Activated CD4-positive, alpha-beta T cell treated with anti-CD3 and anti-CD28 coated beads, Interleukin-2, amount 10 ng/mL, durations not matched to agents 24 days and 14 days (primary cell): ENCODE measurements at regions not wholly inside any gene's neighbourhood (a gene's known extent, or its start where the extent isn't known, plus 50 kb on each side); places are given as distances from the start of the nearest gene placed in this dataset.

Experiments
- DNase-seq: peaks from one replicate; pipeline ENCODE4 v3.0.0; 2022
- H3K27ac Mint-ChIP-seq: one replicate; pipeline ENCODE4 v1.8.0; 2022; ENCODE audit warnings: mild to moderate bottlenecking, mixed read lengths
- H3K27me3 Mint-ChIP-seq: one replicate; pipeline ENCODE4 v1.8.0; 2022; ENCODE audit warnings: mixed read lengths
- H3K36me3 Mint-ChIP-seq: one replicate; pipeline ENCODE4 v1.8.0; 2022; ENCODE audit warnings: low read depth, mild to moderate bottlenecking, mixed read lengths
- H3K4me1 Mint-ChIP-seq: one replicate; pipeline ENCODE4 v1.8.0; 2021; ENCODE audit warnings: mixed read lengths
- H3K4me3 Mint-ChIP-seq: one replicate; pipeline ENCODE4 v1.8.0; 2022; ENCODE audit warnings: mild to moderate bottlenecking, moderate library complexity, mixed read lengths
- H3K9me3 Mint-ChIP-seq: one replicate; pipeline ENCODE4 v1.8.0; 2021; ENCODE audit warnings: mixed read lengths
- intact Hi-C: fragments of 100-400 bp; cut with micrococcal nuclease; formaldehyde crosslinking; loops from one replicate; pipeline ENCODE4 v1.15.1; 2023

GRCh38 chr3:164927728-164928127 is 150.6 kb downstream of the SI start:
- peaks cover 9% of the 10 kb centered on the region for H3K9me3 Mint-ChIP-seq
- no peak overlapping the region for H3K4me3 Mint-ChIP-seq
- no peak for DNase-seq
- intact Hi-C loops, result no loop called here
- no peaks in the 10 kb centered on the region for H3K27me3 Mint-ChIP-seq
- H3K4me1 Mint-ChIP-seq, result no peaks in the 10 kb centered on the region
- H3K27ac Mint-ChIP-seq, result no peak overlapping the region
- no peaks in the 10 kb centered on the region for H3K36me3 Mint-ChIP-seq

GRCh38 chr3:164918905-164919304 is 159.4 kb downstream of the SI start:
- intact Hi-C loops, result no loop called here
- no peaks in the 10 kb centered on the region for H3K4me1 Mint-ChIP-seq
- no peaks in the 10 kb centered on the region for H3K27me3 Mint-ChIP-seq
- H3K9me3 Mint-ChIP-seq, result no peaks in the 10 kb centered on the region
- H3K36me3 Mint-ChIP-seq, result no peaks in the 10 kb centered on the region
- H3K4me3 Mint-ChIP-seq, result no peak overlapping the region
- DNase-seq, result no peak
- H3K27ac Mint-ChIP-seq, result no peak overlapping the region

GRCh38 chr3:164912916-164913315 is 165.4 kb downstream of the SI start:
- Mint-ChIP-seq H3K27ac (no peak overlapping the region), H3K4me3 (no peak overlapping the region), H3K27me3 (no peaks in the 10 kb centered on the region), H3K9me3 (peaks cover 5% of the 10 kb centered on the region), H3K4me1 (no peaks in the 10 kb centered on the region), H3K36me3 (no peaks in the 10 kb centered on the region)
- DNase-seq, result no peak
- intact Hi-C loops, result no loop called here

GRCh38 chr3:164903820-164904451 is 174.4 kb downstream of the SI start:
- no peaks in the 10 kb centered on the region for H3K27me3 Mint-ChIP-seq
- H3K4me3 Mint-ChIP-seq, result no peak overlapping the region
- no peaks in the 10 kb centered on the region for H3K9me3 Mint-ChIP-seq
- no peaks in the 10 kb centered on the region for H3K36me3 Mint-ChIP-seq
- no peak overlapping the region for H3K27ac Mint-ChIP-seq
- intact Hi-C loops, result no loop called here
- DNase-seq, result no peak
- H3K4me1 Mint-ChIP-seq, result no peaks in the 10 kb centered on the region

GRCh38 chr3:164897342-164897741 is 181.0 kb downstream of the SI start:
- H3K4me1 Mint-ChIP-seq, result no peaks in the 10 kb centered on the region
- H3K27ac Mint-ChIP-seq, result no peak overlapping the region
- H3K36me3 Mint-ChIP-seq, result no peaks in the 10 kb centered on the region
- no peaks in the 10 kb centered on the region for H3K9me3 Mint-ChIP-seq
- no peaks in the 10 kb centered on the region for H3K27me3 Mint-ChIP-seq
- intact Hi-C loops, result no loop called here
- DNase-seq, result no peak
- no peak overlapping the region for H3K4me3 Mint-ChIP-seq

- Mint-ChIP-seq H3K36me3 (no peaks in the 10 kb centered on the region), H3K27me3 (no peaks in the 10 kb centered on the region), H3K27ac (no peak overlapping the region), H3K4me1 (no peaks in the 10 kb centered on the region), H3K4me3 (no peak overlapping the region), H3K9me3 (peaks cover 4% of the 10 kb centered on the region)
- intact Hi-C loops, result no loop called here
- no peak for DNase-seq
Measured at GRCh38 chr3:164890061-164890460, 188.2 kb downstream of the SI start.

GRCh38 chr3:164883171-164883570 is 195.1 kb downstream of the SI start:
- Mint-ChIP-seq H3K4me1 (no peaks in the 10 kb centered on the region), H3K36me3 (no peaks in the 10 kb centered on the region), H3K27ac (no peak overlapping the region), H3K4me3 (no peak overlapping the region), H3K9me3 (no peaks in the 10 kb centered on the region), H3K27me3 (no peaks in the 10 kb centered on the region)
- intact Hi-C loops, result no loop called here
- DNase-seq, result no peak

GRCh38 chr3:164879201-164879600 is 199.1 kb downstream of the SI start:
- intact Hi-C loops, result no loop called here
- DNase-seq, result no peak
- H3K27me3 Mint-ChIP-seq, result no peaks in the 10 kb centered on the region
- no peaks in the 10 kb centered on the region for H3K4me1 Mint-ChIP-seq
- no peaks in the 10 kb centered on the region for H3K9me3 Mint-ChIP-seq
- H3K27ac Mint-ChIP-seq, result no peak overlapping the region
- H3K36me3 Mint-ChIP-seq, result no peaks in the 10 kb centered on the region
- no peak overlapping the region for H3K4me3 Mint-ChIP-seq

GRCh38 chr3:164864454-164864853 is 213.8 kb downstream of the SI start:
- no peak for DNase-seq
- H3K27ac Mint-ChIP-seq, result no peak overlapping the region
- H3K9me3 Mint-ChIP-seq, result peaks cover 6% of the 10 kb centered on the region
- H3K4me1 Mint-ChIP-seq, result no peaks in the 10 kb centered on the region
- intact Hi-C loops, result no loop called here
- no peaks in the 10 kb centered on the region for H3K27me3 Mint-ChIP-seq
- H3K36me3 Mint-ChIP-seq, result no peaks in the 10 kb centered on the region
- no peak overlapping the region for H3K4me3 Mint-ChIP-seq

GRCh38 chr3:164852866-164853265 is 225.4 kb downstream of the SI start:
- no peaks in the 10 kb centered on the region for H3K36me3 Mint-ChIP-seq
- H3K4me1 Mint-ChIP-seq, result no peaks in the 10 kb centered on the region
- DNase-seq, result no peak
- H3K27ac Mint-ChIP-seq, result no peak overlapping the region
- H3K9me3 Mint-ChIP-seq, result no peaks in the 10 kb centered on the region
- intact Hi-C loops, result no loop called here
- no peaks in the 10 kb centered on the region for H3K27me3 Mint-ChIP-seq
- no peak overlapping the region for H3K4me3 Mint-ChIP-seq

- H3K4me3 Mint-ChIP-seq, result no peak overlapping the region
- H3K4me1 Mint-ChIP-seq, result no peaks in the 10 kb centered on the region
- no peaks in the 10 kb centered on the region for H3K27me3 Mint-ChIP-seq
- no peaks in the 10 kb centered on the region for H3K9me3 Mint-ChIP-seq
- intact Hi-C loops, result no loop called here
- DNase-seq, result no peak
- H3K27ac Mint-ChIP-seq, result no peak overlapping the region
- no peaks in the 10 kb centered on the region for H3K36me3 Mint-ChIP-seq
Measured at GRCh38 chr3:164851905-164852304, 226.4 kb downstream of the SI start.

GRCh38 chr3:164851204-164851603 is 227.1 kb downstream of the SI start:
- no peaks in the 10 kb centered on the region for H3K27me3 Mint-ChIP-seq
- intact Hi-C loops, result no loop called here
- H3K9me3 Mint-ChIP-seq, result no peaks in the 10 kb centered on the region
- no peak overlapping the region for H3K27ac Mint-ChIP-seq
- H3K4me1 Mint-ChIP-seq, result no peaks in the 10 kb centered on the region
- H3K36me3 Mint-ChIP-seq, result no peaks in the 10 kb centered on the region
- DNase-seq, result no peak
- H3K4me3 Mint-ChIP-seq, result no peak overlapping the region

- no peaks in the 10 kb centered on the region for H3K27me3 Mint-ChIP-seq
- H3K27ac Mint-ChIP-seq, result no peak overlapping the region
- no peaks in the 10 kb centered on the region for H3K36me3 Mint-ChIP-seq
- intact Hi-C loops, result no loop called here
- no peak overlapping the region for H3K4me3 Mint-ChIP-seq
- H3K4me1 Mint-ChIP-seq, result no peaks in the 10 kb centered on the region
- no peak for DNase-seq
- no peaks in the 10 kb centered on the region for H3K9me3 Mint-ChIP-seq
Measured at GRCh38 chr3:164848923-164849322, 229.4 kb downstream of the SI start.

GRCh38 chr3:164845739-164846138 is 232.6 kb downstream of the SI start:
- no peaks in the 10 kb centered on the region for H3K27me3 Mint-ChIP-seq
- no peak for DNase-seq
- intact Hi-C loops, result no loop called here
- no peak overlapping the region for H3K4me3 Mint-ChIP-seq
- no peak overlapping the region for H3K27ac Mint-ChIP-seq
- no peaks in the 10 kb centered on the region for H3K4me1 Mint-ChIP-seq
- no peaks in the 10 kb centered on the region for H3K36me3 Mint-ChIP-seq
- peaks cover 3% of the 10 kb centered on the region for H3K9me3 Mint-ChIP-seq

- no peak overlapping the region for H3K27ac Mint-ChIP-seq
- no peaks in the 10 kb centered on the region for H3K36me3 Mint-ChIP-seq
- H3K27me3 Mint-ChIP-seq, result no peaks in the 10 kb centered on the region
- no peaks in the 10 kb centered on the region for H3K9me3 Mint-ChIP-seq
- DNase-seq, result no peak
- no peaks in the 10 kb centered on the region for H3K4me1 Mint-ChIP-seq
- intact Hi-C loops, result no loop called here
- H3K4me3 Mint-ChIP-seq, result no peak overlapping the region
Measured at GRCh38 chr3:164832216-164832615, 246.1 kb downstream of the SI start.
